Astrocyte of the cerebellum (primary cell): ENCODE measurements at regions not wholly inside any gene's neighbourhood (a gene's known extent, or its start where the extent isn't known, plus 50 kb on each side); places are given as distances from the start of the nearest gene placed in this dataset.

ENCODE experiments used
- DNase-seq: peaks from one replicate; pipeline ENCODE4 v3.0.0-alpha.2; 2011; ENCODE audit warnings: low read depth
- H3K4me3 ChIP-seq: 2 replicates; pipeline ENCODE4 v1.5.1; 2011; ENCODE audit warnings: mild to moderate bottlenecking, low read depth, low read length, moderate library complexity
- in situ Hi-C: cut with HindIII; loops from 2 replicates; pipeline ENCODE4 v1.10.0; 2017; ENCODE audit warnings: low sequenced_read_pairs
- TF ChIP-seq, protein P1 (sequence below): IDR thresholded peaks from 2 replicates; pipeline ENCODE4 v1.5.1; 2012; ENCODE audit warnings: low read length, low read depth, moderate library complexity, mild to moderate bottlenecking; ENCODE audit errors: missing control alignments

DNA sequence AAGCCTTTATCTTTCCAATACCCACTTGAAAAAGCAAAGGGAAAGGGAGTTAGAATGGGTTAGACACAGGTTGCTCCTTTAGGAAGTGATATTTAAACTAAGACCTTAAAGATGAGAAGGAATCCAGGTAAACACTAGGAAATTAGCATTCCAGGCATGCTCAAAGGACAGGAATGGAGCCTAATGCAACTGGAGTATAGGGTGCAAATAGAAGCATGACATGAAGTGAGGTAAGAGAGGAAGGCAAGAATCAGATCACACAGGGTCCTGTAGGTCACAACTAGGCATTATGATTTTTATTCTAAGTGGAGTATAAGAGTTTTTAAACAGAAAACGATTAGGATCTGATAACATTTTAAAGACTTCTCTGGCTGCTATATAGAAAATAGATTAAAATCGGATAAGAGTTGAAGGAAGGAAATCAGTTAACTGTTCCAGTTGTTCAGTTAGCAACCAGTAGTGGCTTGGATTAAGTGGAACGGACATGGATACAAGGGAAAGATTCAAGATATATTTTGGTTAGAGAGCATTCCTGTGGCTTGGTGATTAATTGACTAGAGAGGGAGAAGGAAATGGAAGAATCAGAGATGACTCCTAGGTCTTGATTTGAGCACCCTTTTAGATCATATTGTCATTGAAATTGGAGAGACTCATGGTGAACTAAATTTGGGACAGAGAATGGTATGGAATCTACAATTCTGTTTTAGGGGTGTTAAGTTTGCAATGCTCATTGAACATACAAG lies 95.9 kb downstream of the FBXO4 start:
- TF ChIP-seq, protein P1, sequence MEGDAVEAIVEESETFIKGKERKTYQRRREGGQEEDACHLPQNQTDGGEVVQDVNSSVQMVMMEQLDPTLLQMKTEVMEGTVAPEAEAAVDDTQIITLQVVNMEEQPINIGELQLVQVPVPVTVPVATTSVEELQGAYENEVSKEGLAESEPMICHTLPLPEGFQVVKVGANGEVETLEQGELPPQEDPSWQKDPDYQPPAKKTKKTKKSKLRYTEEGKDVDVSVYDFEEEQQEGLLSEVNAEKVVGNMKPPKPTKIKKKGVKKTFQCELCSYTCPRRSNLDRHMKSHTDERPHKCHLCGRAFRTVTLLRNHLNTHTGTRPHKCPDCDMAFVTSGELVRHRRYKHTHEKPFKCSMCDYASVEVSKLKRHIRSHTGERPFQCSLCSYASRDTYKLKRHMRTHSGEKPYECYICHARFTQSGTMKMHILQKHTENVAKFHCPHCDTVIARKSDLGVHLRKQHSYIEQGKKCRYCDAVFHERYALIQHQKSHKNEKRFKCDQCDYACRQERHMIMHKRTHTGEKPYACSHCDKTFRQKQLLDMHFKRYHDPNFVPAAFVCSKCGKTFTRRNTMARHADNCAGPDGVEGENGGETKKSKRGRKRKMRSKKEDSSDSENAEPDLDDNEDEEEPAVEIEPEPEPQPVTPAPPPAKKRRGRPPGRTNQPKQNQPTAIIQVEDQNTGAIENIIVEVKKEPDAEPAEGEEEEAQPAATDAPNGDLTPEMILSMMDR, result no peak
- no peak for DNase-seq
- in situ Hi-C loops, result no loop called here
- H3K4me3 ChIP-seq, result no peak overlapping the region

DNA sequence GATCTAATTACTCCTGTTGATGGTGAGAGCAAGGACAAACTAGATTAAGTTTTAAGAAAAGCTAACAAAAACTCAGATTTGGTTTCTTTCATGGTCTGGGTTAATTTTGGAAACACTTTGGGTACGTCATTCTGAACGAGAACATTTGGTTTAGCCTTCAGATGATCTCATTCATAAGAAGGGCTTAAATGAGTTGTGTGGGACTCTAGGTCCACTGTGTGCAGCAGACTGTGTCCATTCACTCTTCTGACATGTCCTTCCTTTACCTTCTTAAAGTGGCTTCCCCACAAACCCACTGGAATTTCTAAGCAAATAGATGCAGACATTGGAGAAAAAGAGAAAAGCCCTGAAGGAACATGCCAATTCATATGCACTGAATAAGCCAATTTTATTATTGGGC lies 96.8 kb downstream of the FBXO4 start:
- in situ Hi-C loops, result no loop called here
- TF ChIP-seq, protein P1, result no peak
- DNase-seq, result no peak
- no peak overlapping the region for H3K4me3 ChIP-seq

DNA sequence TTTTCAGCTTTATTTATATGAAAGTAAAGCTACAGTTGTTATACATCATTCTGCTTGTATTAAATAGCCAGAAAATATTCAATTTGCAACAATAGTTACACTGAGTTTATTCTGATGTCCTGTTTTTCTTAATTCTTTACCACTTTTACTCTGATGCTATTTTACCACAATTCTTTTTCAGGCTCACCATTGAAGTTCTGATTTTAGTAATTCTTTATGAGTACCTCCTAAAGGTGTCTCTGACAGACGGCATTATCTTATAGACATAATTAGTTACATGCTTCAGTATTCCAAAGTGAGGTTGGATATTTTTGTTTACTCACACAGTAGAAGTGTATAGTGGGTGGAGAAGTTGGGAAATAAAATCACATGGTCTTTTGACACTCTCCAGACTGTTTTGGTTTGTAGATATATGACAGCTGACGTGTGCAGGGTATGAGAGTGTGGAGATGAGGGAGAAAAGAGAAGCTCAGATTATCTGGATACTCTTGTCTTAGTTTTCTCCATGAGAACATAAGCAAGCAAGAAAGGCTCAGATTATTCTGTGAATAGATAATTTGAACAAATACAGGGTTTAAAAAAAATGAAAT lies 97.4 kb downstream of the FBXO4 start:
- in situ Hi-C loops, result no loop called here
- H3K4me3 ChIP-seq, result no peak overlapping the region
- DNase-seq, result no peak
- TF ChIP-seq, protein P1, result no peak

DNA sequence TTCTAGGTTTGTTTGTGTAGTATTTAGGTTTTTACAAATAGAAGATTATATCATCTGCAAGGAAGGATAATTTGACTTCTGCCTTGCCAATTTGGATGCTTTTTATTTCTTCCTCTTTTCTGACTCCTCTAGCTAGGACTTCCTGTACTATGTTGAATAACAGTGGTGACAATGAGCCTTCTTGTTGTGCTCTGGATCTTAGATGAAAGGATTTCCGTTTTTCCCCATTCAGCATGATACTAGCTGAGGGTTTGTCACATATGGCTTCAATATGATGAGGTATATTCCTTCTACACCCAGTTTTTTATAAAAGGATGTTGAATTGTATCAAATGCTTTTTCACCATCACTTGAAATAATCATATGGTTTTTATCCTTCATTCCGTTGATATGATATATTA lies 101.4 kb downstream of the FBXO4 start:
- no peak overlapping the region for H3K4me3 ChIP-seq
- no peak for DNase-seq
- TF ChIP-seq, protein P1, result no peak
- in situ Hi-C loops, result no loop called here

DNA sequence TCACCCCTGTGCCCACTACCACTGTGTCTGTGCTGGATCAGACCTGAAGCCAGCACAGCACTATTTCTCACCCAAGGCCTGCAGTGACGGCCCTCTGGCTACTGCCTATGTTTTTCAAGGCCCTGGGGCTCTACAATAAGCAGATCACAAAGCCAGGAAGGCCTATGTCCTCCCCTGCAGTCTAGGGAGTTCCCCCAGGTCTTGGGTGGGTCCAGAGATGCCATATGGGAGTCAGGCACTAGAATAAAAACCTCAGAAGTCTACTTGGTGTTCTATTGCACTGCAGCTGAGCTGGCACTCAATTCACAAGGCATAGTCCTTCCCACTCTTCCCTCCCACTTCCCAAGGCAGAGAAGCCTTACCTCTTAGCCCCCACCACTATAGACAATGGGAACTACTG lies 107.1 kb downstream of the FBXO4 start:
- DNase-seq, result no peak
- no peak overlapping the region for H3K4me3 ChIP-seq
- in situ Hi-C loops, result no loop called here
- TF ChIP-seq, protein P1, result no peak

DNA sequence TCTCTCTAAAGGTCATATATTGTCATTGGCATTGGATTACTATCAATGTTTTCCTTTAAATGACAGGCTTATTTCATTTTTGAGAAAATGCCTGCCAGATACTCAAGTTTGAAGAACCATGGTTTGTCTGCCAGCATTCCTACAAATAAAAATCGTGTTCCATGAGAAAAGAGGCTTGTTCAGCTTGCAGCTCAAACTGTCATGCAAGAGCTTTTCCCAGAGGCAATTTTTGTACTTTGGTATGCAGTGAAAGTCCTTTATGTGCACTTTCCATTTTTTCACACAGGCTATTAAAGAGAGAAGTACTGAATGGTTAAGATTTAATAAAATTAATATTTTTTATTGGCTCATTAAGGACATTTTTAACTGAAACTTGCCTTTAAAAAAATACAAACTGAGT lies 110.4 kb downstream of the FBXO4 start:
- in situ Hi-C loops, result no loop called here

More for the DNA sequence above, 110.4 kb downstream of the FBXO4 start:
- H3K4me3 ChIP-seq, result no peak overlapping the region
- DNase-seq, result no peak
- TF ChIP-seq, protein P1, result no peak
